ENCODE measurements at regions not wholly inside any gene's neighbourhood (a gene's known extent, or its start where the extent isn't known, plus 50 kb on each side); places are given as distances from the start of the nearest gene placed in this dataset.

DNA sequence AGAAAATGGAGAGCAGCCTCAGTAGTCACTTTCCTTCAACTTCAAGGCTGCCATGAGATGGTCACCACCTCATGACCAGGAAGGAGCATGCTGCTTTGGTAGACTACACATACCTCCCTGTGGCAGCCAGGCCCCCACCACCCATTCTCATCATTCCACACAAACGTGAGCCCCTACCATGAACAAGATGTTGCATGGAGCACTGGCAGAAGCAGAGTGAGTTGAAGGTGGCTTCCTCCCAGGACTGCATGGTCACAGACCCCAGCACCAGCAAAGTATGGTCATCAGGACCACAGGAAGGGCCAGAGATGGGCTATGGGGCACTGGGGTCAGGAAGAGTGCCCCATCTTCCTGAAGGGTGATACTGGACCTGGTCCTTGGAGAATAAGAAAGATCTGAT, 65.5 kb upstream of the FOXE1 start:
- Histone ChIP-seq H3K79me1 (ENCODE audit: low read depth in 1 of 2, low read length in 2 of 2) (no peaks in the 10 kb centered on the region), H4K20me1 (ENCODE audit: insufficient read depth, low read length) (no peaks in the 10 kb centered on the region), H3K14ac (replicated peaks; ENCODE audit: low read depth, low read length) (no peak overlapping the region), H3K27ac (ENCODE audit: insufficient read depth, low read length) (no peak overlapping the region), H2BK20ac (ENCODE audit: low read depth, low read length) (no peak overlapping the region), H2BK120ac (ENCODE audit: low read depth, low read length) (no peak overlapping the region), H3K4ac (ENCODE audit: low read depth, low read length) (no peak overlapping the region), H3K9me1 (ENCODE audit: insufficient read depth, low read length) (no peaks in the 10 kb centered on the region), H2AK5ac (ENCODE audit: low read depth, low read length) (no peak overlapping the region), H4K5ac (ENCODE audit: low read depth, low read length) (no peak overlapping the region), H4K91ac (ENCODE audit: insufficient read depth, low read depth, low read length) (no peak overlapping the region), H3K4me2 (ENCODE audit: low read depth, low read length) (no peak overlapping the region), H2AFZ (replicated peaks; ENCODE audit: low read length, poor library complexity) (peak overlapping the region; percentile 46), H3K27me3 (ENCODE audit: control insufficient read depth, insufficient read depth, low read length) (peaks cover 32% of the 10 kb centered on the region), H3K56ac (ENCODE audit: extremely low read depth, insufficient read depth, low read length) (no peak overlapping the region), H2AK9ac (replicated peaks; ENCODE audit: low read depth, low read length, poor library complexity) (no peak overlapping the region), H3K9me3 (ENCODE audit: control insufficient read depth, insufficient read depth, low read length) (0 out of 2 replicates have a peak, but pooled peaks cover 2% of the 10 kb centered on the region), H4K8ac (ENCODE audit: low read depth in 2 of 2, low read length in 2 of 2) (no peak overlapping the region), H2BK5ac (ENCODE audit: low read depth, low read length, poor library complexity, severe bottlenecking) (no peak overlapping the region), H3K18ac (ENCODE audit: low read depth, low read length) (no peak overlapping the region), H3K36me3 (ENCODE audit: control insufficient read depth, insufficient read depth, low read length) (no peaks in the 10 kb centered on the region), H3K4me1 (ENCODE audit: control insufficient read depth, insufficient read depth, low read length) (no peaks in the 10 kb centered on the region), H3K4me3 (ENCODE audit: insufficient read depth, low read depth, low read length) (no peak overlapping the region), H3K9ac (ENCODE audit: low read depth, low read length) (no peak overlapping the region), H2BK15ac (ENCODE audit: low read depth, low read length) (no peak overlapping the region), H3K23ac (ENCODE audit: low read depth, low read length) (no peak overlapping the region)
- TF ChIP-seq RFX5 (IDR thresholded peaks at IDR 0.05; ENCODE audit: low read depth, low read length) (no peak), RAD21 (IDR thresholded peaks at IDR 0.05; ENCODE audit: low read length) (no peak)
- BruUV-seq (replicated peaks) = no TSS peak
- ATAC-seq (ENCODE audit: low read depth) (no peak), DNase-seq (no peak)
- in situ Hi-C loops (cut with MboI; ENCODE audit: low sequenced_read_pairs) (no loop called here), intact Hi-C loops (cut with micrococcal nuclease) (no loop called here), dilution Hi-C loops (cut with HindIII; ENCODE audit: low sequenced_read_pairs, unreplicated experiment) (no loop called here)
- WGBS, 2 experiments (ENCODE audit: extremely low coverage in 2 of 2, insufficient read length in 1 of 2) = no CpG with 5 or more reads among the region's 1 CpG
- POLR2A ChIA-PET (ENCODE audit: unreplicated experiment) = no interaction called here
- CTCF ChIA-PET = no interaction called here
